ENCODE measurements at regions not wholly inside any gene's neighbourhood (a gene's known extent, or its start where the extent isn't known, plus 50 kb on each side); places are given as distances from the start of the nearest gene placed in this dataset.
"Not testable (repeated sequence)": the region's sequence is repeated elsewhere in the genome, so short reads cannot be mapped to it uniquely, and the experiment has no call there.

DNA sequence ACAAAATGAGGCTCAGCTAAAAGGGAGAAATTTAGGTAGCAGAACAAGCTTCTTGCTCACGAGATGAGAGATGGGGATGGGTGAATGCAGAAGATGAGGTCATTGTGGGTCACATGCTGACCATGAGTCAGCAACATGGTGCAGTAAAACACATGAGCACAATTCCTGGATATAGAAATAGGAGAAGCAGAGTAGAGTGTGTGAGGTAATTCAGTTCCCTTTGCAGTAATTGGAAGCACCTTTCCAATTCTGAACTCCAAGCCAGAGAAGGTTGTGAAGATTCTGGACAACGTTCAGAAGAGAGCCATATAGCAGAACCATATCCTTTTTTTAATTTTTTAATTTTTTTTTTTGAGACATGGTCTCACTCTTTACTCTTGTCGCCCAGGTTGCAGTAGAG, 62.0 kb upstream of the LMNTD1 start:
- Mint-ChIP-seq H3K36me3 (no peaks in the 10 kb centered on the region), H3K4me1 (no peaks in the 10 kb centered on the region), H3K9me3 (peaks cover 0 to 8% (median 0%) of the 10 kb centered on the region in 7 donors), H3K27ac (no peak overlapping the region), H3K27me3 (peaks cover 0 to 20% (median 8%) of the 10 kb centered on the region in 3 donors), H3K4me3 (no peak overlapping the region)
- ATAC-seq (ENCODE audit: low read depth in 2 of 2) (no peak), DNase-seq (no peak)

DNA sequence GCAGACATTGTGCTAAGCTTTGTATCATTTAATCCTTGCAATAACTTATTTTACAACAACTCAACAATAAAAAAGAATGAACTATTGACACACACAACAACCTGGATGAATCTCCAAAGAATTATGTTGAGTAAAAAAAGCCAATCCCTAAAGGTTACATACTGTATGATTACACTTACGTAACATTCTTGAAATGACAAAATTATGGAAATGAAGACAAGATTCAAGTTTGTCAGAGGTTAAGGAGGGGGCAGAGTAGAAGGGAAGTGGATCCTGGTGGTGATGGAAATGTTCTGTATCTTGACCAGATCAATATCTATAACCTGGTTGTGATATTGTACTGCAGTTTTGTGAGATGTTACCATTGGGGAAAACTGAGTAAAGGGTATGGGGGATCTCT, 63.2 kb upstream of the LMNTD1 start:
- Mint-ChIP-seq H3K27me3 (peaks cover 0 to 8% (median 4%) of the 10 kb centered on the region in 3 donors), H3K36me3 (no peaks in the 10 kb centered on the region), H3K4me1 (no peaks in the 10 kb centered on the region), H3K9me3 (no peaks in the 10 kb centered on the region), H3K27ac (no peak overlapping the region), H3K4me3 (no peak overlapping the region)
- DNase-seq (no peak), ATAC-seq (ENCODE audit: low read depth in 2 of 2) (no peak)

DNA sequence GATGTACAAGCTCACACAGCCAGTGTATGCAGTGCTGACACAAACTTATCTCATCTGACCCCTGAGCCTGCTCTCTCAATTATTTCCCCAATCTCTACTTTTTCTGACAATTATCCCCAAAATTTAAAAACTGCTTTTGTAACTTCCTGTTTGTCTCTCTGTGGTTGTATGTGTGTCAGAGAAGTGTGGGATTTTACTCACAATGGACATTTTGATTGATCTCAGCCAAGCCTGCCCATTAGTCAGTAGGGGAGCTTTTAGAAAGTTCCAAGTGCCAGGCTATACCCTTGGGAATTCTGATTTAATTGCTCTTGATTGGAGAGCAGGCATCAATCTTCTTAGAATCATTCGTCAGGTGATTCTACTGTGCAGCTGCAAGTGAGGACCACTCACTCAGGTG, 64.9 kb upstream of the LMNTD1 start:
- H3K9me3 Mint-ChIP-seq: no peaks in the 10 kb centered on the region
- peak overlapping the region in 1 of 6 donors; percentile 1 for H3K27ac Mint-ChIP-seq
- no peak overlapping the region for H3K4me3 Mint-ChIP-seq
- H3K36me3 Mint-ChIP-seq: no peaks in the 10 kb centered on the region
- DNase-seq (no peak), ATAC-seq (ENCODE audit: low read depth in 2 of 2) (no peak)
- no peaks in the 10 kb centered on the region for H3K4me1 Mint-ChIP-seq
- peaks cover 0 to 2% (median 0%) of the 10 kb centered on the region in 3 donors for H3K27me3 Mint-ChIP-seq

DNA sequence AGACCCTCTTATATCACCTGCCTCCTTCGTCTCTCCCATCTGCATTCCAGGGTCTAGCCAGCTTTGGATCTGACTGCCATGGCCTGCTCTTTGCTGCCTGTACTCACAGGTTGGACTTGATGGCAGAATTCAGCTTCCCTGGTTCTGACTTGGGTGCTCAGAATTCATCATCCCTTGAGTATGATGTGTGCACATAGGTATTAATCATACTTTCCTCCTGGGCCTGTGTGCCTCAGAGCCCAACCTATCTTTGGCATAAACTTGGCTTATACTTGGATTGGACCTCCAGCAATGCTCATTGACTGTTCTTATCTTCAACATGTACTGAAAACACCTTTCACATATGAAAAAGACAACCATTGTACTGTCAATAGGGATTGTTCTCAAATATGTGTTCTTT, 70.7 kb upstream of the LMNTD1 start:
- DNase-seq (no peak), ATAC-seq (ENCODE audit: low read depth in 2 of 2) (no peak)
- Mint-ChIP-seq H3K27ac (no peak overlapping the region), H3K36me3 (no peaks in the 10 kb centered on the region), H3K9me3 (peaks cover 0 to 4% (median 0%) of the 10 kb centered on the region in 7 donors), H3K27me3 (no peaks in the 10 kb centered on the region), H3K4me3 (no peak overlapping the region), H3K4me1 (no peaks in the 10 kb centered on the region)

DNA sequence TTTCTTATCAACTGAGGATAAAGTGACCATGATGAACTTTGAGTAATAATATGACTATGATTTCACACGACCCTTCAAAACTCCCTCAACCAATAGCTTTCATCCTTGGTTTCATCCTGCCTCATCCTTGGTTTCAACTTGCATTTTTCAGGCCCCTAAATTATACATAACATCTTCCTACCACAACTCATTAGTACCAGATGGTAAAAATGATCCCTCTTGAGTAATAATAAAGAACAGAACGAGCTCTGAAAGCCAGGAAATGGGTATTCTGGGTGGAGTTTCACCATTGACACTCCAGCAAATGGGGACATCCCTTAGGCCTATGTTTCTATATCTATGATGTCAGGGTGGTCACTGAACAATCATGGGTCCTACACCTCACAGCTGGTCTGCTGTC, 72.1 kb upstream of the LMNTD1 start:
- H3K4me1 Mint-ChIP-seq: no peaks in the 10 kb centered on the region
- peaks cover 0 to 5% (median 0%) of the 10 kb centered on the region in 3 donors for H3K27me3 Mint-ChIP-seq
- ATAC-seq (ENCODE audit: low read depth in 2 of 2) (no peak), DNase-seq (no peak)
- no peak overlapping the region for H3K4me3 Mint-ChIP-seq
- no peak overlapping the region for H3K27ac Mint-ChIP-seq
- H3K36me3 Mint-ChIP-seq: no peaks in the 10 kb centered on the region
- peaks cover 0 to 4% (median 2%) of the 10 kb centered on the region in 7 donors for H3K9me3 Mint-ChIP-seq

DNA sequence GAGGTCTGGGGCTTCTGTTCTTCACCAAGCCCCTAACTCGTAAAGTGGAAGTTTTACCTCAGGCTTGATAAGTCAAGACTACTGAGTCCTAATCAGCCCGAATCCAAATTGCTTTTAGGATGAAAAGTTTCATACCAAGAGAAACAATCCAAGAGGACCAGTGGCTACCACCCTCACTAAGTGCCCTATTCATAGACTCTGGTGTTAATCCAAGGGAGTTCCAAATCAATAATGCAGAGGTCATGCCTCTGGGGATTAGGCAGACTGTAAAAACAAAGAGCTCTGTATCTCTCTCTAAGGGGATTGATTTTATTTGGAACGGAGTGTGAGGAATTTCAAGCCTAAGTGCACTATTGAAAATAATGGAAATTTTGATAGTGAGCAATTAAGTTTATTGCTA, 76.3 kb upstream of the LMNTD1 start:
- Mint-ChIP-seq H3K9me3 (peaks cover 0 to 4% (median 2%) of the 10 kb centered on the region in 7 donors), H3K4me3 (no peak overlapping the region)

DNA sequence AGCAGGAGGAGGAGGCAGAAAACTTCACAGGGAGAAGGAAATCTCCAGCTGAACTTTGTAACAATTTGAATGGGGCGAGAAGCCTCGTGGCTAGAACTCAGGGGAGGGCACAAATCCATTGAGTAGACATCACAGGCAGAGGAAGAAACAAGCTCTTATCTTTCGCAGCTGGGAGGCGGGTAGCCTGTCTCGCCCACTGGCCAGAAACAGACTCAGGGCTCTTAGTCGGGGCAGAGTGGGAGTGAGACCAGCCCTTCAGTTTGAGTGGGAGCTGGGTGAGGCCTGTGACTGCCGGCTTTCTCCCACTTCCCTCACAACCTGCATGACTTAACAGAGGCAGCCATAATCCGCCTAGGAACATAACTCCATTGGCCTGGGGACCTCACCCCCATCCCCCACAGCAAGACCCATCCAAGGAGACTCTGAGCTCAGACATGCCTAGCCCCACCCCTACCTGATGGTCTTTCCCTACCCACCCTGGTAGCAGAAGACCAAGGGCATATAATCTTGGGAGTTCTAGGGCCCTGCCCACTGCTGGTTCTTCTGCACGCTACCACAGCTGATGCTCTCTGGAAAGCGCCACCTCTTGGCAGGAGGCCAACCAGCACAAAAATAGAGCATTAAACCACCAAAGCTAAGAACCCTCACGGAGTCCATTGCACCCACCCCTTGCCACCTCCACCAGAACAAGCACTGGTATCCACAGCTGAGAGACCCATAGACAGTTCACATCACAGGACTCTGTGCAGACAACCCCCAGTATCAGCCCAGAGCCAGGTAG, 77.8 kb upstream of the LMNTD1 start:
- not testable (repeated sequence) for H3K36me3 Mint-ChIP-seq; ATAC-seq (ENCODE audit: low read depth in 2 of 2); H3K4me3 Mint-ChIP-seq; H3K27ac Mint-ChIP-seq; DNase-seq; H3K4me1 Mint-ChIP-seq; H3K9me3 Mint-ChIP-seq
- H3K27me3 Mint-ChIP-seq: peaks cover 0 to 22% (median 0%) of the 10 kb centered on the region in 3 donors

More for the DNA sequence above, 76.3 kb upstream of the LMNTD1 start:
- Mint-ChIP-seq H3K27ac (no peak overlapping the region), H3K4me1 (no peaks in the 10 kb centered on the region), H3K27me3 (peaks cover 0 to 22% (median 0%) of the 10 kb centered on the region in 3 donors), H3K36me3 (no peaks in the 10 kb centered on the region)
- ATAC-seq (ENCODE audit: low read depth in 2 of 2) (no peak), DNase-seq (no peak)

DNA sequence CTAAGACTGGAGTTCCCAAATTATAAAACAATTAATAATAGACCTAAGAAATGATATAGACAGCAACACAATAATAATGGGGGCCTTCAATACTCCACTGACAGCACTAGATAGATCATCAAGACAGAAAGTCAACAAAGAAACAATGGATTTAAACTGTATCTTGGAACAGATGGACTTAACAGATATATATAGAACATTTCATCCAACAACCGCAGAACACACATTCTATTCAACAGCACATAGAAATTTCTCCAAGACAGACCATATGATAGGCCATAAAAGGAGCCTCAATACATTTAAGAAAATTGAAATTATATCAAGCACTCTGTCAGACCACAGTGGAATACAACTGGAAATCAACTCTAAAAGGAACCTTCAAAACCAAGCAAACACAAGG, 80.1 kb upstream of the LMNTD1 start:
- not testable (repeated sequence) for ATAC-seq (ENCODE audit: low read depth in 2 of 2); H3K4me3 Mint-ChIP-seq; H3K27ac Mint-ChIP-seq; DNase-seq; H3K4me1 Mint-ChIP-seq; H3K36me3 Mint-ChIP-seq
- Mint-ChIP-seq H3K27me3 (peaks cover 0 to 22% (median 0%) of the 10 kb centered on the region in 3 donors), H3K9me3 (peaks cover 0 to 15% (median 3%) of the 10 kb centered on the region in 7 donors)

DNA sequence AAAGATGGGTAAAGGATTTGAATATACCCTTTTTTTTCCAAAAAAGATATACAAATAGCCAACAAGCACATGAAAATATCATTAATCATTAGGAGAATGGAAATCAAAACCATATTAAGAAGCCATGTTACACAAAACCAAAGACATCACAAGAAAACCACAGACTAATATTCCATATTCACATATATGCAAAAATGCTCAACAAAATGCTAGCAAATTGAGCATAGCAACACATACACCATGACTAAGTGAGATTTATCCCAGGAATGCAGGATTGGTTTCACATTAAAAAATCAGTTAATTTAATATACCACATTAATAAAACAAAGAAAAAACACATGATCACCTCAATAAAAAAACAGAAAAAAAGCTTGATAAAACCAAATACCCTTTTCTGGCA, 84.7 kb upstream of the LMNTD1 start:
- Mint-ChIP-seq H3K36me3 (no peaks in the 10 kb centered on the region), H3K9me3 (peaks cover 0 to 15% (median 3%) of the 10 kb centered on the region in 7 donors), H3K27me3 (no peaks in the 10 kb centered on the region), H3K4me3 (no peak overlapping the region), H3K4me1 (no peaks in the 10 kb centered on the region), H3K27ac (no peak overlapping the region)
- no peak for DNase-seq
- ATAC-seq (ENCODE audit: low read depth in 2 of 2): no peak

DNA sequence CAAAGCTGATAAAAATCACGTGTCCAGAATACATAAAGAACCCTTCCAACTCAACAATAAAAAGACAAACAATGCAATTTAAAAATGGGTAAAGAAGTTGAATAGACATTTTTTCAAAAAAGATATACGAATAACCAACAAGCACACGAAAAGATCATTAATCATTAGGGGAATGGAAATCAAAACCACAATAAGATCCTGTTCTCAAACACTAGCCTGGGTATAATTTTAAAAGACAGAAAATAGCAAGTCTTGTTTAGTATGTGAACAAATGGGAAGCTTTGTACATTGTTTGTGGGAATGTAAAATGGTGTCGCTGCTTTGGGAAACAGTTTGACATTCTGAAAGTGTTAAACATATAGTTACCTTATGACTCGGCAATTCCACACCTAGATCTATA, 86.3 kb upstream of the LMNTD1 start:
- Mint-ChIP-seq H3K27me3 (no peaks in the 10 kb centered on the region), H3K36me3 (no peaks in the 10 kb centered on the region), H3K4me1 (no peaks in the 10 kb centered on the region), H3K4me3 (no peak overlapping the region), H3K27ac (no peak overlapping the region), H3K9me3 (peaks cover 0 to 15% (median 3%) of the 10 kb centered on the region in 7 donors)
- DNase-seq (no peak), ATAC-seq (ENCODE audit: low read depth in 2 of 2) (no peak)

DNA sequence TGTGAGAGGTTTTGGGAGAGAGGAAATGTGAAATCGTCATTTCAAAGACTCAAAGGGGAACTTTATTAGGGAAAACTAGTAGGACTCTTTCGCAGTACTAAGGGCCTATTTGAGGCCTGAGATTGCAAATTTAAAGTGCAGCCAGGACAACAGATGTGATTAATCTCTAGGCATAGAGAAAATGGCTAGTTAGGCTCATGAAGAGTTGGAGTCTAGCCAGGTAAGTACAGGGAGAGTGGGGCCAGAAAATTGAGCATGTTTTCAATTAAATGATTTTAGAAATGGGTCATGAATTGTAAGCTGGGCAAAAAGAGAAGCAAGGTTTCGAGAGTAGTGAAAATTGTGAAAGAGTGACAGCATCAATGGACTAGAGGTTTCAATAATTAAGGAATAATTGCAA, 91.9 kb upstream of the LMNTD1 start:
- Mint-ChIP-seq H3K36me3 (no peaks in the 10 kb centered on the region), H3K9me3 (peaks cover 0 to under 1% (median 0%) of the 10 kb centered on the region in 7 donors), H3K27ac (peak overlapping the region in 1 of 6 donors; percentile 15), H3K4me3 (no peak overlapping the region), H3K27me3 (no peaks in the 10 kb centered on the region), H3K4me1 (no peaks in the 10 kb centered on the region)
- DNase-seq: no peak
- no peak for ATAC-seq (ENCODE audit: low read depth in 2 of 2)

DNA sequence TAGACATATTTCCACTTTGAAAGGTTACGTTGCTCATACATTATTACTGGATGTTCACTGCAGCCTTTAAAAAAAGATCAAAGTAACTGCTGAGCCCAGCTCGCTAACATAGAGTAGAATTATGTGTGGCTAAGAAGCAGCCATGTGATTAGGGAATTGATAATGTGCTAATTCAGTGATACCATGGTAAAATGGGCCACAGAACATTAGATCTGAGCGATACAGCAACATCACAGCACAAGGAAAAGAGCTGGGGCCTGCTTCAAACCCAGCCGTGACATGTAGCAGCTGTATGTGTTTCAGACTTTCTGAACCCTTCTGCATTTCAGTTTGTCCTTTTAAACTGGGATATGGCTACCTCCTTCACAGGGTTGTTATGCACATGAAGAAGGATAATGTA, 92.3 kb upstream of the LMNTD1 start:
- Mint-ChIP-seq H3K27me3 (no peaks in the 10 kb centered on the region), H3K27ac (no peak overlapping the region), H3K4me1 (no peaks in the 10 kb centered on the region), H3K36me3 (no peaks in the 10 kb centered on the region), H3K9me3 (no peaks in the 10 kb centered on the region), H3K4me3 (no peak overlapping the region)
- DNase-seq (no peak), ATAC-seq (ENCODE audit: low read depth in 2 of 2) (no peak)

DNA sequence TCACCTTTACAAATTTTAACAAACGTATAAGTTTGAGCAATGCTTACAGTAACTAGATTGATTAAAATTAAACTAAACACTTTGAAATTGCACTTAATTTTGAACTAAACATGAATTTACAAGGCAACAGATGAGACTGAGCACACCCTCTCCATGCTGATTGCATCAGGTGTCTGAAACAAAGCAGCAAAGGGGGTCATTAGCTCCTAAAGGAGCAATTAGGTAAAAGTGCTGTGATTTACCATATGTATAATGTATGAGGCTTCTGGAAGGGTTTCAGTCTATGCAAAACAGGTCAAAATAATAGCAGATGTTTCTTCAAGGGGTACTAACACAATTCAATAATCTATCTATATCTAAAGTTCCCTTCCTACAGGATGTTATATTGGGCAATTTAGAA, 98.8 kb upstream of the LMNTD1 start:
- no peak overlapping the region for H3K27ac Mint-ChIP-seq
- peaks cover 0 to 6% (median 0%) of the 10 kb centered on the region in 3 donors for H3K27me3 Mint-ChIP-seq
- no peak overlapping the region for H3K4me3 Mint-ChIP-seq
- H3K36me3 Mint-ChIP-seq: no peaks in the 10 kb centered on the region
- peaks cover 0 to 2% (median 0%) of the 10 kb centered on the region in 7 donors for H3K9me3 Mint-ChIP-seq
- DNase-seq (no peak), ATAC-seq (ENCODE audit: low read depth in 2 of 2) (no peak)
- H3K4me1 Mint-ChIP-seq: peaks cover 0 to 3% (median 0%) of the 10 kb centered on the region in 3 donors

DNA sequence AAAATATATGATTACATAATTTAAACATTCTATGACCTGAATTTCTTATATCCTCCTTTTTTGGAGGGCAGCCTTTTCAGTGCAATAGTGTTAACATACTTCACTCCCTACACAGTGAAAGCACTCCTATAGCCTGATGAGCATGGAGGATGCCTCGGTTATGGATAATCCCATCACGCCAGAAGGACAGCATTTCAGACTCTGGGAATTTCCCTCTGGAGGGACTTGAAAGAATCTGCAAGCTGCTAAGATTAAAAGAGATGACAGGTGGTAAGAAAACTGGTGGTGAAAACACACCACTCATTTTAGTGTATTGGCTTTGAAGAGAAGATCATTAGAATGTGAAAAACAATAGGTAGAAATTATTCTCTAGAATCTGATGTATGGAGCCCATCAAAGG, 99.3 kb upstream of the LMNTD1 start:
- Mint-ChIP-seq H3K9me3 (peaks cover 0 to 2% (median 0%) of the 10 kb centered on the region in 7 donors), H3K4me3 (no peak overlapping the region), H3K27me3 (peaks cover 0 to 6% (median 0%) of the 10 kb centered on the region in 3 donors), H3K36me3 (no peaks in the 10 kb centered on the region), H3K27ac (peak overlapping the region in 1 of 6 donors; percentile 33), H3K4me1 (peaks cover 0 to 3% (median 0%) of the 10 kb centered on the region in 3 donors)
- ATAC-seq (ENCODE audit: low read depth in 2 of 2) (no peak), DNase-seq (no peak)
